GM20000 (cell line): ENCODE measurements at regions not wholly inside any gene's neighbourhood (a gene's known extent, or its start where the extent isn't known, plus 50 kb on each side); places are given as distances from the start of the nearest gene placed in this dataset.

Experiments
- DNase-seq: peaks from one replicate; pipeline ENCODE4 v3.0.0; 2012; ENCODE audit warnings: low spot score
- TF ChIP-seq, protein P1 (sequence below): IDR thresholded peaks from 2 replicates; pipeline ENCODE4 v1.5.1; 2012; ENCODE audit warnings: mild to moderate bottlenecking, control low read depth; ENCODE audit errors: extremely low read depth, missing control alignments

DNA sequence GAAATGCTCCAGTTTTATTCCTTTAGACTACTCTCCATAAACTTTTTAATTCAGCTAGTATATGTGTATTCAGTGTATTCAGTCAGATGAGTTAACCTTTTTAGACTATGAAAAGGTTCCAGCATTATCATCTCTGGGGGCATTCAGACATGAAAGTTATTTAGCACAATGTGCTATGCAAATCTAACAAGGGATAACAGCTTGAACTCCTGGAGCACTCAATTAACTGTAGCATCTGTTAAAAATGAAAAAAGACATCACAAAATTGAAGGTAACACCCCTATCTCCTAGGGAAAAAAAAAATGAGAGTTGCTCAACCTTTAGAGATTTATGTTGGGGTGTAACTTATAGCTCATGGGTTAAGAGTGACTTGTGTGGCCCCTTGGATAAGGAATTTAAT, 211.5 kb downstream of the PHLDA1 start:
- TF ChIP-seq, protein P1, sequence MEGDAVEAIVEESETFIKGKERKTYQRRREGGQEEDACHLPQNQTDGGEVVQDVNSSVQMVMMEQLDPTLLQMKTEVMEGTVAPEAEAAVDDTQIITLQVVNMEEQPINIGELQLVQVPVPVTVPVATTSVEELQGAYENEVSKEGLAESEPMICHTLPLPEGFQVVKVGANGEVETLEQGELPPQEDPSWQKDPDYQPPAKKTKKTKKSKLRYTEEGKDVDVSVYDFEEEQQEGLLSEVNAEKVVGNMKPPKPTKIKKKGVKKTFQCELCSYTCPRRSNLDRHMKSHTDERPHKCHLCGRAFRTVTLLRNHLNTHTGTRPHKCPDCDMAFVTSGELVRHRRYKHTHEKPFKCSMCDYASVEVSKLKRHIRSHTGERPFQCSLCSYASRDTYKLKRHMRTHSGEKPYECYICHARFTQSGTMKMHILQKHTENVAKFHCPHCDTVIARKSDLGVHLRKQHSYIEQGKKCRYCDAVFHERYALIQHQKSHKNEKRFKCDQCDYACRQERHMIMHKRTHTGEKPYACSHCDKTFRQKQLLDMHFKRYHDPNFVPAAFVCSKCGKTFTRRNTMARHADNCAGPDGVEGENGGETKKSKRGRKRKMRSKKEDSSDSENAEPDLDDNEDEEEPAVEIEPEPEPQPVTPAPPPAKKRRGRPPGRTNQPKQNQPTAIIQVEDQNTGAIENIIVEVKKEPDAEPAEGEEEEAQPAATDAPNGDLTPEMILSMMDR: no peak
- no peak for DNase-seq

DNA sequence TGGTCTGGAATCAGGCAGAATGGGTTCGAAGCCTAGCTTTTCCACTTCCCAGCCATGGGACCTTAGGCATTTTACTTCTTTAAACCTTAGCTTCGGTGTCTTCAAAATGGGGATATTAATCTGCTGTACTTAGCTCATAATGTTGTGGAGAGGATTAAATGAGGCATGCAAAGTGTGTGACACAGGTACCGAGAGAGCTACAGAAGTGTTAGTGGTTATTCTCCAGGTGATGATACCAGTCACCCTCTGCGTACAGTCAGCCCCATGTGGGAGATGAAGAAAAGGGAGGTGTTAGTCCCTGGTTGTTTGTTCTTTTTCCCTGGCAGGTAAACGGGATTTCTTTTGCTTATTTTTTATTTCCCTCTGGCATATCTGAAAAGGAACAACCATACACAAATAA, 212.1 kb downstream of the PHLDA1 start:
- DNase-seq: no peak
- TF ChIP-seq, protein P1: no peak

DNA sequence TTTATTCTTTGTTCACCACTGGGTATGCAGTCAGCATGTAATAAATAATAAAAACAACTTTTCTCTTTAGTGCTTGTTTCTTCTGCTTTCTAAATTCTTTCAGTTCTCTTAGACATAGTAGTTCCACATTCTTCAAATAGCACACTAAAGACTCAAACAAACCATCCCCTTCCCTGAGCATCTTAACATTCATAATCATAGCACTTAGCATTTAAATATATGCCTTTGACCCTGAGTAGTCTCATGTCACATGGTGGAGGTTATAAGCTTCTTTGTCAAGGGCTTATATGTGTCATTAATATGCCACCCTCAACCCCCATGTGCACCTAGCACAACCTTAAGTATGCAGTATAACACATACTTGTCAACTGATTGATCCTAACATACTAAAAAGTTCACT, 212.7 kb downstream of the PHLDA1 start:
- DNase-seq: no peak
- TF ChIP-seq, protein P1: no peak

DNA sequence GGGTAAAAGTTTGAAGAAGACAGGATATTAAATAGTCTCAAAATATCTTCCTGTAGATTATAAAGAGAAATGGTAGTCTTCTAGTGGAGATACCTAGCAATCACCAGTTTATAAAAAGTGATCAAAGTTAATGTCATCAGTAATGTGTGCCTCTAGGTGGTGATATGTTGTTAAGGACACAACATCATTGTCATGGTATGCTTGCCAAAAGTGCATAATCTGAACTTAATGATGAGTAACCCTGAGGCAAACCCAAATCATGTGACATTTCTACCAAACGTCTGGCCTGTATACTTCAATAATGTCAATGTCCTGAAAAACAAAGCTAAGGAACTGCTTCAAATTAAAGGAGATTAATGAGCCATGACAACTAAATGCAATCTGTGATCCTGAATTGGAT, 214.7 kb downstream of the PHLDA1 start:
- TF ChIP-seq, protein P1: no peak
- no peak for DNase-seq

DNA sequence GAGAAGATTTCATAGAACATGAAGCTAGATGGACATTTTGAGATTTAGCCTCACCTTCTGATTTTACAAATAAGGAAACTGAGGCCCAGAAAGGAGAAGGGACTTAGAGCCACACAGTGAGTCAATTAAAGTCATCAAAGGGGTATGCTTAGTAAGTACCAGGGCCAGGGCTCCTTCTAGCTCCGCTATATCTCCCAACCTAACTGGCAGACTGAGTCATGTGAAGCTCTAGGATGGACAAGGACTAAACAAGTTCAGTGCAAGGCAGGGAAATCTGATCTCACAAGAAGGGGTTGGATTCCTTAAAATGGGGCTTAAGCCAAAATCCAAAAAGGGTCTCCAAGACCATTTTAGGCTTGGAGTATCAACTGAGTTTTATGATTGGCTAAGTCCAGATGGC, 215.8 kb downstream of the PHLDA1 start:
- TF ChIP-seq, protein P1: no peak
- DNase-seq: no peak

DNA sequence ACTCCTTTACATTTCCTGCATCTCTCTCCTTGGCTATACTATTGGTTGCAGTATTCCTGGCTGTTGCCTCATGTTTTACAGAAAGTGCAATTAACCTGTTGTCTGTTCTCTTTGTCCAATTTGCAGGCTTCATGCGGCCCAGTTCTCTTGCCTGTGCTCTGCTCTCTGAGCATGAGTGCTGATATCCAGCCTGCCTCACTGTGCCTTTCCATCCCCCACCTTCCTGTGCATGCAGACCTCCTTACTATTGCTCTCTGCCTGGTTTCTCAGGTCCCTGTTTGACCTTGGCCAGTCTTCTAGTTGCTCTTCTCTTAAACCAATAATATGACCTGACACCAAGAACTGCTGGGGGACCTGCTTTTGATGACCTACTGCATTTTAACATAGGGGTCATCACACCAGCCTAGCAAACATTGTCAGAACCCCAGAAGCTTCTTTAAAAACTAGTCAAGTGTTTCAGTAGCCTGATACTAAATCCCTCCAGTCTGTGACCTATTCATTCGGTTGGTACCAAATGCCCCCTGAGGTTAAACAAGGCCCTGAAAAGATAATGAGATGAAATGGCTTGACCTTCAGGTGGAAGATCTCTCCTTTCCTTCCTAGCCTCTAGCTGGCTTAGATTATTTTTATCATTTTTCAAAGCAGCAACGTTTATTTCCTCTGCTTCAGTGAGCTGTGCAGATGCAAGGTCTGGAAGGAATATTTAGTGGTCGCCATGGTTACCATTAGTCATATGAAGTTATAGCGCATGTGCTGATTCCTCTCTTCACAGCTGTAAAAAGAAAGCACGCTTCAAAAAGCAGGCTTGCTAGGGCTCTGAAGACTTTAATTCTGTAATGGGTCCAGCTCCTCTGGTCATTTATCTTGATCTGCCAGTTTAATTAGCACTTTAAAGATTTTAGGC, 216.5 kb downstream of the PHLDA1 start:
- DNase-seq: peak; percentile 47
- TF ChIP-seq, protein P1: no peak

DNA sequence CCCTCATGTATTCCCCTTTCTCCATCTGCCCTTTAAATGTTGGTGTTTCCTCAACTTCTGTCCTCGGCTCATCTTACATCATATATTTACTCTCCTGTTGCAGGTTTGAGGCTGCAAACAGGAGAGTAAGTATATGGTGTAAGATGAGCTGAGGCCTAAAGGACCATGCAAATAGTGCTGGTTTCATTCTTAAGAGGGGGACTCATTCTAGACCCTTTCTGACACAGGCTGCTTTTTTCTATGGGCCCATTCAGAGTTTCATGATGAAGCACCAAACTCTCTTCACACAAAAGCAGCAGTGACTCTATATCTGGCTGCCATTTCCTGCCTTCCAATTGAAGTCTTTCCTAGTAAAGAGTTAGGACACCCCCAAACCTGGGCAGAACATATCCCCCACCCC, 218.5 kb downstream of the PHLDA1 start:
- TF ChIP-seq, protein P1: no peak

More for the DNA sequence above, 218.5 kb downstream of the PHLDA1 start:
- no peak for DNase-seq
